ENCODE measurements at regions not wholly inside any gene's neighbourhood (a gene's known extent, or its start where the extent isn't known, plus 50 kb on each side); places are given as distances from the start of the nearest gene placed in this dataset.

DNA sequence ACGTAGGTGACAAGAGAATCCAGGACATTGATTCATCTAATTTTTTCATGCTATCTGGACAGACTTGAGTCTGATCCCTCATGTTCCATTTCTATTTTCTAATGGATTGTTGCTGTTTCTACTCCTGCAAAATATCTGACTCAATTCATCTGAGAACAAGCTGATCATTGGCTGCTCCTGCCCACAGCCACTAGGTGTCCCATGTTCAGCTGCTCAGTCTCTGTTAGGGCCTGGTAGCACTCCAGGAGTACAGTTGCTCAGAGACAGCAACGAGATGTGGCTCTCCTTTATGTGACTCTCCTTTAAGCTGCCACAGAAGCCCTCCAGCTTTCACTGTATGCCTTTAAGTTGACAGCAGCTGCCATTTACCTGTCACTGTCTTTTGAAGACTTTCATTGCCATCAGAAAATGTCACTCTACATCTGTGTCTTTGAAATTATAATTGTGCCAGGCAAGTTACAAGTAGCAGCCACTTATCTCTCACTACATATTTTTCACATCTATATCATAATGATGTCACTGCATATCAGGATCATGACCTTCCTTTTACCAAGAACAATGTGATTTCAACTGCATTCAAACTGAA, 1944.2 kb upstream of the NUDT12 start:
- H3K9me3 ChIP-seq (ENCODE audit: control insufficient read depth, low read depth, low read length): no peaks in the 10 kb centered on the region
- H3K79me2 ChIP-seq (ENCODE audit: control insufficient read depth, insufficient read depth, low read length): no peaks in the 10 kb centered on the region
- no peaks in the 10 kb centered on the region for H3K36me3 ChIP-seq (ENCODE audit: control insufficient read depth in 2 of 2, extremely low read depth in 1 of 2, insufficient read depth in 2 of 2, low read length in 2 of 2)
- DNase-seq (ENCODE audit: low read depth, low spot score) (no peak), FAIRE-seq (no peak)
- no peak overlapping the region for H3K4me3 ChIP-seq (ENCODE audit: control insufficient read depth in 2 of 3, extremely low read depth in 1 of 3, insufficient read depth in 2 of 3, low read depth in 1 of 3, low read length in 3 of 3)
- H3K9ac ChIP-seq (ENCODE audit: control insufficient read depth, extremely low read depth, insufficient read depth, low read length): no peak overlapping the region
- H3K4me2 ChIP-seq (ENCODE audit: control insufficient read depth, extremely low read depth, insufficient read depth, low read depth, low read length): no peak overlapping the region
- TF ChIP-seq, protein P1, sequence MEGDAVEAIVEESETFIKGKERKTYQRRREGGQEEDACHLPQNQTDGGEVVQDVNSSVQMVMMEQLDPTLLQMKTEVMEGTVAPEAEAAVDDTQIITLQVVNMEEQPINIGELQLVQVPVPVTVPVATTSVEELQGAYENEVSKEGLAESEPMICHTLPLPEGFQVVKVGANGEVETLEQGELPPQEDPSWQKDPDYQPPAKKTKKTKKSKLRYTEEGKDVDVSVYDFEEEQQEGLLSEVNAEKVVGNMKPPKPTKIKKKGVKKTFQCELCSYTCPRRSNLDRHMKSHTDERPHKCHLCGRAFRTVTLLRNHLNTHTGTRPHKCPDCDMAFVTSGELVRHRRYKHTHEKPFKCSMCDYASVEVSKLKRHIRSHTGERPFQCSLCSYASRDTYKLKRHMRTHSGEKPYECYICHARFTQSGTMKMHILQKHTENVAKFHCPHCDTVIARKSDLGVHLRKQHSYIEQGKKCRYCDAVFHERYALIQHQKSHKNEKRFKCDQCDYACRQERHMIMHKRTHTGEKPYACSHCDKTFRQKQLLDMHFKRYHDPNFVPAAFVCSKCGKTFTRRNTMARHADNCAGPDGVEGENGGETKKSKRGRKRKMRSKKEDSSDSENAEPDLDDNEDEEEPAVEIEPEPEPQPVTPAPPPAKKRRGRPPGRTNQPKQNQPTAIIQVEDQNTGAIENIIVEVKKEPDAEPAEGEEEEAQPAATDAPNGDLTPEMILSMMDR (optimal IDR thresholded peaks at IDR 0.05 in 1 of 3, IDR thresholded peaks at IDR 0.05 in 1 of 3, conservative IDR thresholded peaks at IDR 0.05 in 1 of 3; ENCODE audit: extremely low read depth in 1 of 3, insufficient read depth in 2 of 3, low read length in 3 of 3): peak in 2 of 3 experiments; percentile 17 to 37
- TF ChIP-seq EZH2 (IDR thresholded peaks at IDR 0.05; ENCODE audit: low read length): no peak
- no peaks in the 10 kb centered on the region for H3K4me1 ChIP-seq (ENCODE audit: control insufficient read depth, extremely low read depth, insufficient read depth, low read length)
- no peaks in the 10 kb centered on the region for H3K9me1 ChIP-seq (ENCODE audit: control insufficient read depth, extremely low read depth, insufficient read depth, low read length)
- no peak overlapping the region for H3K27ac ChIP-seq (ENCODE audit: control insufficient read depth, insufficient read depth, low read length)
- no peaks in the 10 kb centered on the region for H4K20me1 ChIP-seq (ENCODE audit: control insufficient read depth, extremely low read depth, insufficient read depth, low read length)
- no peak overlapping the region for H2AFZ ChIP-seq (ENCODE audit: control insufficient read depth, low read length)
- H3K27me3 ChIP-seq (ENCODE audit: control insufficient read depth, extremely low read depth, insufficient read depth, low read length): no peaks in the 10 kb centered on the region
- dilution Hi-C loops (cut with MboI; ENCODE audit: extremely low pct_ligation_motif_present, low sequenced_read_pairs): no loop called here

DNA sequence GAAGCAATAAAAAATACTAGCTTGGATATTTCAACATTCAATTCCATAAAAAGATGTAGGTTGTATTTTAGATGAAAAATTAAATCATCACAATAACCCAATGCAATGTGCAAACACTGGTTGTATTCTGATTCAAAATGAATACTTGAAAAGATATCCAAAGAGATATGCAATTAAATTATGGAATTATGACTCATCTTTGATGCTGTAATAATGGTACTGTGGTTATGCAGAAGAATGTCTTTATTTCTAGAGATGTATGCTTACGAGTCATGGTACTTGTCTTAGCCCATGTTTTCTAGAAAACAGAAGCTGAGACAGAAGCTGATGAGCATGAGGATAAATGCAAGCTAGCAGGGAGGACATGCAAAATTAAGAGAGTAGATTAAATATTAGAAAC, 1941.4 kb upstream of the NUDT12 start:
- Histone ChIP-seq H4K20me1 (ENCODE audit: control insufficient read depth, extremely low read depth, insufficient read depth, low read length) (no peaks in the 10 kb centered on the region), H3K27me3 (ENCODE audit: control insufficient read depth, extremely low read depth, insufficient read depth, low read length) (no peaks in the 10 kb centered on the region), H3K4me2 (ENCODE audit: control insufficient read depth, extremely low read depth, insufficient read depth, low read depth, low read length) (no peak overlapping the region), H3K36me3 (ENCODE audit: control insufficient read depth in 2 of 2, extremely low read depth in 1 of 2, insufficient read depth in 2 of 2, low read length in 2 of 2) (no peaks in the 10 kb centered on the region), H3K4me1 (ENCODE audit: control insufficient read depth, extremely low read depth, insufficient read depth, low read length) (no peaks in the 10 kb centered on the region), H3K9me1 (ENCODE audit: control insufficient read depth, extremely low read depth, insufficient read depth, low read length) (no peaks in the 10 kb centered on the region), H3K9ac (ENCODE audit: control insufficient read depth, extremely low read depth, insufficient read depth, low read length) (no peak overlapping the region), H3K4me3 (ENCODE audit: control insufficient read depth in 2 of 3, extremely low read depth in 1 of 3, insufficient read depth in 2 of 3, low read depth in 1 of 3, low read length in 3 of 3) (no peak overlapping the region), H2AFZ (ENCODE audit: control insufficient read depth, low read length) (no peak overlapping the region), H3K27ac (ENCODE audit: control insufficient read depth, insufficient read depth, low read length) (no peak overlapping the region), H3K79me2 (ENCODE audit: control insufficient read depth, insufficient read depth, low read length) (no peaks in the 10 kb centered on the region), H3K9me3 (ENCODE audit: control insufficient read depth, low read depth, low read length) (no peaks in the 10 kb centered on the region)
- no peak for FAIRE-seq
- no peak for TF ChIP-seq EZH2 (IDR thresholded peaks at IDR 0.05; ENCODE audit: low read length)
- TF ChIP-seq, protein P1 (optimal IDR thresholded peaks at IDR 0.05 in 1 of 3, IDR thresholded peaks at IDR 0.05 in 1 of 3, conservative IDR thresholded peaks at IDR 0.05 in 1 of 3; ENCODE audit: extremely low read depth in 1 of 3, insufficient read depth in 2 of 3, low read length in 3 of 3): no peak
- dilution Hi-C loops (cut with MboI; ENCODE audit: extremely low pct_ligation_motif_present, low sequenced_read_pairs): no loop called here
- no peak for DNase-seq (ENCODE audit: low read depth, low spot score)
